ENCODE measurements at regions not wholly inside any gene's neighbourhood (a gene's known extent, or its start where the extent isn't known, plus 50 kb on each side); places are given as distances from the start of the nearest gene placed in this dataset.

GRCh38 chr13:47027780-47028437 is 131.1 kb upstream of the HTR2A start:
- DNase-seq: no peak

- no peak for DNase-seq
Measured at GRCh38 chr13:47025791-47026447, 129.1 kb upstream of the HTR2A start.

- DNase-seq: no peak
Measured at GRCh38 chr13:47019977-47020376, 123.1 kb upstream of the HTR2A start.

- no peak for DNase-seq
Measured at GRCh38 chr13:47017476-47017875, 120.6 kb upstream of the HTR2A start.

- DNase-seq: no peak
Measured at GRCh38 chr13:47008318-47008717, 111.5 kb upstream of the HTR2A start.

- DNase-seq: no peak
Measured at GRCh38 chr13:47005756-47006414, 109.0 kb upstream of the HTR2A start.

- no peak for DNase-seq
Measured at GRCh38 chr13:47004540-47004939, 107.7 kb upstream of the HTR2A start.

- no peak for DNase-seq
Measured at GRCh38 chr13:47004027-47004426, 107.2 kb upstream of the HTR2A start.

GRCh38 chr13:47000165-47000564 is 103.3 kb upstream of the HTR2A start:
- DNase-seq: no peak

GRCh38 chr13:46996316-46997030 is 99.6 kb upstream of the HTR2A start:
- DNase-seq: no peak

GRCh38 chr13:46995874-46996273 is 99.0 kb upstream of the HTR2A start:
- no peak for DNase-seq

- DNase-seq: no peak
Measured at GRCh38 chr13:46994492-46994891, 97.6 kb upstream of the HTR2A start.

- no peak for DNase-seq
Measured at GRCh38 chr13:46992383-46992952, 95.6 kb upstream of the HTR2A start.

GRCh38 chr13:46983881-46984280 is 87.0 kb upstream of the HTR2A start:
- no peak for DNase-seq

GRCh38 chr13:46982856-46983582 is 86.2 kb upstream of the HTR2A start:
- DNase-seq: no peak

- no peak for DNase-seq
Measured at GRCh38 chr13:46975173-46975572, 78.3 kb upstream of the HTR2A start.

- no peak for DNase-seq
Measured at GRCh38 chr13:46968450-46968849, 71.6 kb upstream of the HTR2A start.

- DNase-seq: no peak
Measured at GRCh38 chr13:46964789-46965527, 68.1 kb upstream of the HTR2A start.

GRCh38 chr13:46963904-46964303 is 67.1 kb upstream of the HTR2A start:
- no peak for DNase-seq

GRCh38 chr13:46962281-46962941 is 65.6 kb upstream of the HTR2A start:
- no peak for DNase-seq

GRCh38 chr13:46961719-46962118 is 64.9 kb upstream of the HTR2A start:
- DNase-seq: no peak

Measured in SHP77 treated with DMSO at 0.1 percent for 48 hours (cell line).